Fibroblast of peridontal ligament (primary cell): ENCODE measurements at regions not wholly inside any gene's neighbourhood (a gene's known extent, or its start where the extent isn't known, plus 50 kb on each side); places are given as distances from the start of the nearest gene placed in this dataset.
A peak's percentile ranks its signal among the peaks of the same experiment; 100 is the strongest.
"Not testable (repeated sequence)": the region's sequence is repeated elsewhere in the genome, so short reads cannot be mapped to it uniquely, and the experiment has no call there.

ENCODE experiments used
- DNase-seq: peaks from one replicate; pipeline ENCODE4 v3.0.0-alpha.2; 2010; ENCODE audit errors: extremely low read depth

DNA sequence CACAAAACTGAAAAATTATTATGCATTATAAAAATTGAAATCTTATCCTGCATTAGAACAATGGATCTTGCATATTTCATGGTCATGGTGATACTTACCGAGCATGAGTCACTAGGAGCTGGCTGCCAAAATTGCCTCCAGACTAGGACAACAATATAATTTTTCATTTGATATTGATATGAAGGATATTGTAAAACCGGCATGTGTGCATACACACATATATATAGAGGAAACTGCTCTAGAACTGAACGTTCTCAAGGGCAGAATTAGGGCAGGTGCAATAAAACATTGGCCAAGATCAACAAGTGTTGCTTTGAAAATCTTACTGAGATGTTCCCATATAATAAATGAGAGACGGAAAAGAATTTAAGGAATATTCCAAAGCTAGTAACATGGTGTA lies 319.4 kb upstream of the POU1F1 start:
- no peak for DNase-seq

GRCh38 chr3:87581240-87581639 lies 304.9 kb upstream of the POU1F1 start:
- no peak for DNase-seq

GRCh38 chr3:87576752-87577151 lies 300.4 kb upstream of the POU1F1 start:
- DNase-seq = no peak

DNA sequence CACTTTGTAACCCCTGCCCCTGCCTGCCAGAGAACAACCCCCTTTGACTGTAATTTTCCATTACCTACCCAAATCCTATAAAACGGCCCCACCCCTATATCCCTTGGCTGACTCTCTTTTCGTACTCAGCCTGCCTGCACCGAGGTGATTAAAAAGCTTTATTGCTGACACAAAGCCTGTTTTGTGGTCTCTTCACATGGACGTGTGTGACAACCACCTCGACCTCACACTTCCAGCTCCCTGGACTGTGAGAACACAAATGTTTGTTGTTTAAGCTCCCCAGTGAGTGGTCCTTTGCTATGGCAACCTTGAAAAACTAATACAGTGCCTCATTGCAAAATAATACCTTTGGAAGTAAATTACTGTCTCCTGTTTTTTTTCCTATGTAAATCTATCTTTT lies 299.2 kb upstream of the POU1F1 start:
- DNase-seq = no peak

DNA sequence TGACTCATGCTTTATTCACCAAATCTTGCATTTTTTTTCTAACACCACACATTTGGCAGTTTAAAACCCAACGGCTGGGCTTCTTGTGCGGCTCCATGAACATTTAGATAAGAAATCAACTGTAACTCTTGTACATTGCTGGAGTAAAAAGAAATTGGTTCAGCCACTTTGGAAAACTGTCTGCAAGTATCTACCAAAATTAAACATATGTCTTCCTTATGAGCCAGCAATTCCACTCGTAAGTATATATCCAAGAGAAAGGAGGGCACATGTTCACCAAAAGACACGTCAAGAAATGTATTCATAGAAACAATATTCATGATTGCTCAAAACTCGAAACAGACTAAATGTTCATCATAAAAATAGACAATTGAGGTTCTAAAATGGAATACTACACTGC lies 291.9 kb upstream of the POU1F1 start:
- DNase-seq = no peak

- no peak for DNase-seq
Observed at GRCh38 chr3:87564438-87564837, 288.1 kb upstream of the POU1F1 start.

GRCh38 chr3:87563712-87564111 lies 287.3 kb upstream of the POU1F1 start:
- no peak for DNase-seq

GRCh38 chr3:87558492-87558891 lies 282.1 kb upstream of the POU1F1 start:
- DNase-seq = no peak

- DNase-seq = no peak
Observed at GRCh38 chr3:87555290-87555689, 278.9 kb upstream of the POU1F1 start.

GRCh38 chr3:87553058-87553457 lies 276.7 kb upstream of the POU1F1 start:
- DNase-seq = no peak

DNA sequence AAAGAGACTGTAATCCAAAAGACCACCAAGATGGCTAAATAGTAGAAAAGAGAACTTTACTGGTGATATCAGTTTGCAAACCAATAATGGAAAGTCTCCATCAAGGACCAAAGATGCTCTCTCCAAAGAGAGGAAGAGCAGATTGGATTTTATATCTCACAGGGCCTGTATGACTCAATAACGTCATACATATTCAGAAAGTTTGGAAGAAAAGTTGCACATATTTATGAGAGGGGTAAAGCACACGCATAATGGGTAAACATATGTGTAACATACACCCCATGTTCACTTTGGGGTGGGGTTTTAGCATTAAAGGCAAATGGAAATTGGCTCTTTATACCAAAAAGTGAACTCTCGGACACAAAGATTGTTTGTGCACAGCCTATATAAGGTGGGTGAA lies 274.5 kb upstream of the POU1F1 start:
- no peak for DNase-seq

DNA sequence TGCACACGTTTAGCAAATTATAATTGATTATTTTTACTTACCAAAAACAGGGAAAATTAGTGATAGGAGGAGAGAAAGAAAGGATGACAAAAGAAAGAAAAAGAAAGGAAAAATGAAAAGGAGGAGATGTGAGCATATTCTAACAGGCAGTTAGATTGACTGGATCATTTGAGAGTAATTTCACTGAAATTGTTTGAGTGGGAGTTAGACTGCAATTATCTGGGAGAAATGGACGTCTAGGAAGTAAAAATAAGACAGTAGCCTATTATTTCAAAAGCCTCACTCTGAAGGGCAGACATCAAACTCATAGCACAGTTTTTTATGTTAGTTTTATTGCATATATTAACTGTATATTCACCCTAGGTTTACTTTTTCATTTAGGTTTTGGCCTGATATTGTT lies 272.8 kb upstream of the POU1F1 start:
- DNase-seq = no peak

- DNase-seq = no peak
Observed at GRCh38 chr3:87548271-87548670, 271.9 kb upstream of the POU1F1 start.

GRCh38 chr3:87546216-87546615 lies 269.8 kb upstream of the POU1F1 start:
- no peak for DNase-seq

DNA sequence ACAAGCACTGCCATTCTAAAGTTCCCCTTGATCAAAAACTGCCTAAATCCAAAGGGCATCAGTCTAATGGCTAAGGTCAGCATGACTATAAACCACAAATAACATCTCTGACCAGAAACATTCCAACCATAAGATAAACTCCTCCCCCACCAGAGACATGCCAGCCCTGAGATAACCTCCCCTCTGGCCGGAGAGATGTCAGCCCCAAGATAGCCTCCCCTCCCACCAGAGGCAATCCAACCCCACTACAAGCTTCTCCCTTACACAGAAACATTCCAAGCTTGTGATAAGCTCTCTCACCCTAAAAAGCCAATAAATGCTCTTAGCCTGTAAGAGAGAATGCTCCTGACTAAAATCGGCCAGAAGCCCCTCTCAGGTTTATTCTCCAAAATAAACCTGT lies 267.0 kb upstream of the POU1F1 start:
- DNase-seq = not testable (repeated sequence)

DNA sequence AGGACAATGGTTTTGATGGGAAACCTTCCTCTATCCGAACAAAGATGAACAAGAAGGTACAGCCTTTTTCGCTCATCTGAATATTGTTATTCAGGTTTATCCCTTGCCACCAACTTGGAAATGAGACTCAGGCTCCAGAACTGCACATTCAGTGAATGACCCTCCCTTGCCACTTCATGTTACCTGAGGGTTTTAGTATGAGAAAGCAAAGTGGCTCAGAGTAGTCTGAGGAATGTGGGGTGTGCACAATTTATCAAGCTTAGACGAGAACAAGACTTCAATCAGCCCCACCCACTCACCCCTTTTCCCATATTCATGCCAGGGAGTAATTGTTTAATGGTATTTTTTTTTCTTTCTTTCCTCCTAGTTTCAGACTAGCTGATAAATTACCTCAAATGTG lies 265.3 kb upstream of the POU1F1 start:
- DNase-seq = no peak

- DNase-seq = not testable (repeated sequence)
Observed at GRCh38 chr3:87538722-87539121, 262.3 kb upstream of the POU1F1 start.

- no peak for DNase-seq
Observed at GRCh38 chr3:87509401-87509800, 233.0 kb upstream of the POU1F1 start.

DNA sequence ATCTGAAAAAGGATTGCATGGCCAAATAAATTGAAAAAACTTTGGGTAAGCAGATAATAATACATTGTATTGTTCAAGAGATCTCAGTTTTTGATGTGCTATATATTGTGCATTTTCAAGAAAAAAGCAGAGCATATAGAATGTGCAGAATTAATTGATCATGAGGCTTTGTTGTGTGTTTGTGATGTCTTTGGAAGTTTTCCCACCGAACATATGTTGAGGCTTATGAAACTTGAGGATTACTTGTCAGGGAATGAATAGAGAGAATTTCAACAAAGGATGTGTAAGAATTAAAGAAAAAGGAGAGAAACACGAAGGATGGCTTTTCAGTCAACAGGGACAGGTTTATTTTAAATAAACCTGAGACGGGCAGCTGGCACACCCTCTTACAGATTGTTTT lies 232.5 kb upstream of the POU1F1 start:
- DNase-seq = no peak

DNA sequence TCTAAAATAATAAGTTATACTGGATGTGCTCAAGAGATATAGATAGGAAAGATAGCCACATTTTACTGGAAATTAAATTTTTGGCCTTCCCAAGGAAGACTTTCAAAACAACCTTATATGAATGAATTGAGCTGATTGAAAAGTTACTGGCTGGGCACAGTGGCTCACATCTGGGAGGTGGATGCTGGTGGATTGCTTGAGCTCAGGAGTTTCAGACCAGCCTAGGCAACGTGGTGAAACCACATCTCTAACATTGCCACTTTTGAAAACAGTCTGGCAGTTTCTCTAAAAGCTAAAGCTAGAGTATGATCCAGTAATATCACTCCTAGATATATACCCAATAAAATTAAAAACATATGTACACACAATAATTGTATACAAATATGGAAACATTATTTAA lies 231.4 kb upstream of the POU1F1 start:
- DNase-seq = no peak

- DNase-seq = peak; percentile 75
Observed at GRCh38 chr3:87503900-87504498, 227.6 kb upstream of the POU1F1 start.

- DNase-seq = no peak
Observed at GRCh38 chr3:87501076-87501475, 224.7 kb upstream of the POU1F1 start.

- DNase-seq = no peak
Observed at GRCh38 chr3:87498358-87499080, 222.1 kb upstream of the POU1F1 start.

- DNase-seq = no peak
Observed at GRCh38 chr3:87495938-87496337, 219.6 kb upstream of the POU1F1 start.
